BJ (cell line): ENCODE measurements at regions not wholly inside any gene's neighbourhood (a gene's known extent, or its start where the extent isn't known, plus 50 kb on each side); places are given as distances from the start of the nearest gene placed in this dataset.

Experiments
- CTCF ChIA-PET: fragments of 350-600 bp; formaldehyde crosslinking; extraction: SDS; loops from one replicate; lab custom pipeline; 2021; ENCODE audit warnings: antibody characterized with exemption, inconsistent platforms; lab: Yijun Ruan, JAX
- POLR2A ChIA-PET: fragments of 300-600 bp; sonication (Branson Sonifier 250); formaldehyde crosslinking; extraction: SDS; loops from one replicate; lab custom pipeline; 2021; ENCODE audit warnings: antibody characterized with exemption; lab: Charles Lee
- DNase-seq: peaks from one replicate; pipeline ENCODE4 v3.0.0-alpha.2; 2011; ENCODE audit warnings: low read depth
- H3K27me3 ChIP-seq: 2 replicates; pipeline ENCODE4 v1.6.0; 2011; ENCODE audit warnings: low read length; ENCODE audit not compliant: control insufficient read depth, insufficient read depth
- H3K36me3 ChIP-seq: 2 replicates; pipeline ENCODE4 v1.5.1; 2011; ENCODE audit warnings: low read length; ENCODE audit not compliant: control insufficient read depth, insufficient read depth
- H3K4me3 ChIP-seq: 2 replicates; pipeline ENCODE4 v1.5.1; 2011; ENCODE audit warnings: low read depth, mild to moderate bottlenecking, control low read depth, low read length
- CTCF ChIP-seq: IDR thresholded peaks from 2 replicates; pipeline ENCODE4 v1.5.1; 2011; ENCODE audit warnings: low read depth, mild to moderate bottlenecking, control low read depth, inconsistent platforms, low read length, moderate library complexity; ENCODE audit not compliant: insufficient read depth

GRCh38 chr4:24044610-24045589 lies 155.1 kb upstream of the PPARGC1A start:
- ChIA-PET CTCF (no interaction called here), POLR2A (no interaction called here)
- TF ChIP-seq CTCF, result no peak
- Histone ChIP-seq H3K36me3 (no peaks in the 10 kb centered on the region), H3K4me3 (no peak overlapping the region), H3K27me3 (no peaks in the 10 kb centered on the region)
- no peak for DNase-seq

GRCh38 chr4:24042094-24042493 lies 152.2 kb upstream of the PPARGC1A start:
- peak; percentile 94 for DNase-seq
- Histone ChIP-seq H3K4me3 (no peak overlapping the region), H3K36me3 (no peaks in the 10 kb centered on the region), H3K27me3 (no peaks in the 10 kb centered on the region)
- no peak for TF ChIP-seq CTCF
- ChIA-PET CTCF (interaction anchor here (0.7 to 1.6 kb wide), 3 partner anchors 10 to 134 kb away, joined by 3 to 5 read pairs (median 3); no protein-coding TSS in a partner anchor), POLR2A (no interaction called here)

GRCh38 chr4:24040811-24041210 lies 151.0 kb upstream of the PPARGC1A start:
- H3K4me3 ChIP-seq, result no peak overlapping the region
- no peak for TF ChIP-seq CTCF
- POLR2A ChIA-PET, result no interaction called here

GRCh38 chr4:24033626-24034025 lies 143.8 kb upstream of the PPARGC1A start:
- CTCF ChIA-PET, result no interaction called here
- DNase-seq, result no peak

More at GRCh38 chr4:24040811-24041210, 151.0 kb upstream of the PPARGC1A start:
- no peak for DNase-seq
- H3K27me3 ChIP-seq, result no peaks in the 10 kb centered on the region
- CTCF ChIA-PET, result interaction anchor here (1.5 kb wide), 1 partner anchor 8 kb away, joined by 8 read pairs; no protein-coding TSS in a partner anchor
- no peaks in the 10 kb centered on the region for H3K36me3 ChIP-seq

More at GRCh38 chr4:24033626-24034025, 143.8 kb upstream of the PPARGC1A start:
- Histone ChIP-seq H3K27me3 (0 out of 2 replicates have a peak, but pooled peaks cover 3% of the 10 kb centered on the region), H3K4me3 (no peak overlapping the region), H3K36me3 (no peaks in the 10 kb centered on the region)
- TF ChIP-seq CTCF, result no peak
- POLR2A ChIA-PET, result no interaction called here
